Jurkat, Clone E6-1 (cell line): ENCODE measurements at regions not wholly inside any gene's neighbourhood (a gene's known extent, or its start where the extent isn't known, plus 50 kb on each side); places are given as distances from the start of the nearest gene placed in this dataset.
"Not testable (repeated sequence)": the region's sequence is repeated elsewhere in the genome, so short reads cannot be mapped to it uniquely, and the experiment has no call there.

Experiments used
- DNase-seq: peaks from one replicate; pipeline ENCODE4 v3.0.0-alpha.2; 2011; ENCODE audit warnings: low read depth, low spot score
- H3K4me3 ChIP-seq: 2 replicates; pipeline ENCODE4 v1.5.1; 2011; ENCODE audit warnings: mild to moderate bottlenecking, low read length, control low read depth, moderate library complexity

DNA sequence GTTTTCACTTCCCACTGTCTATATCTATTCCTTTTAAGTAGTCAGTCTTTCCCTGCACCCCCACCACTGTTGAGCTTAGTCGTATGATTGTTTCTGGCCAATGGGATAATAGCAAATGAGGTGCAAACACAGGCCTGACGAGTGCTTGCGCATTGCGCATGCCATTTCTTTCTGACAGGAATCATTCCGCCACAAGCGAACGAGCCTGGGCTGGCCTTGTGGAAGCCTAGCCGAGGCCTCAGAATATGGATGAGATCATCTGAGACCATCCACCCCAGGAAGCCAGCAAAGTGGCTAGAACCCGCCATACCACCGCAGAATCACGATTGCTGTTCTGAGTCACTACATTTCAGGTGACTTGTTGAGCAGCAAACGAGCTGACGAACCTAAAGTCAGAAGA is 52.2 kb upstream of the PRL start:
- no peak for DNase-seq
- H3K4me3 ChIP-seq: no peak overlapping the region

DNA sequence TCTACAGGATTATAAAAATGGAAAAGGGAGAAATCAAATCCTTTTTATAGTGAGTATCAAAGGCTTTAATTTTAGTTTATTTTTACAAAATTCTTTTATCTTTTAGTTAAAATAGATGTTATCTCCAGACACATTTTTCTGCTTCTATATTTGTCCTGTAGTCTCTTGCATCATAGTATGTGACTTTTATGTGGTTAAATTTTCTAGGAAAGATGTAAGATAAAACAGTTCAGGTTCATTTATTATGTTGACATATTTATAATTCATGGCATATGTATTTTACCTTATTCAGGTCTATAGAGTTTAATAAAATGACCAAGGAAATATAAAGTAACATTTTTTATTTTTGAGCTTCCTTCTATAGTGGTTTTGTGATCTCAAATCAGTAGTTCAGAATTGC is 52.7 kb upstream of the PRL start:
- H3K4me3 ChIP-seq: no peak overlapping the region
- no peak for DNase-seq

DNA sequence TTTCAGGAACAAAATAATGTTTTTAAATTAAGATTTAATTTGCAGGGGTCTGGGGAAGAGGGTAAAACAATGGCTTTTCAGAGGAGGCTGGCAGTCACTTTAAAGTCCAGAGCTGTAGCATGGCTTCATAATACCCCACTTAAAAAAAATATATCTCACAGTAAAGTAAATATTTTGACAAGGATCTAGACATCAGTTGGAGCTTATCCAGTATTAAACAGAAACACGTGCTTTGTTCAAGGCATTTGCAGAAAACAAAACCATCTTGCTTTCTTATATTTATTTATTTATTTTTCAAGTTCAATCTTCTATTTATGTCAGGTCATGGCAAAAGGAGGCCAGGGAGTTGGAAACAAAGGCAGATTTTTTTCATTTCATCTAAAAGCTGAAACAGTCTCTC is 53.3 kb upstream of the PRL start:
- no peak for DNase-seq

DNA sequence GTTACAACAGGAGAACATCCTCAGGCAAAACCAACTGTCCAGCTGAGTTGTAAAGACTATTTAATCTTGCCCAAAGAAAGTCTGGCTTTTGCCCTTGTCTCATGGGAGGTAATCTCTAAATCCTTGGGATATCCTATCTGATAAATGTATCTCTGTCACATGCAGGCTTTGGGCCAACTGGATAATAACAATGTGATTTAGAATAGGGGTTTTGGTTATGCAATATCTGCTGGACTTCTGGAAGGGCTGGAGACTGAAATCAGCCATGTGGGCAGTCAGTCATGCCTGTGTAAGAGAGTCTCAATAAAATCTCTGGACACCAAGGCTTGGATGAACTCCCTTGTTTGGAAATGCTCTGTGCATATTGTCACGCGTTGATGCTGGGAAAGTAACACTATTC is 56.3 kb upstream of the PRL start:
- H3K4me3 ChIP-seq: no peak overlapping the region
- DNase-seq: no peak

More for the DNA sequence above, 53.3 kb upstream of the PRL start:
- no peak overlapping the region for H3K4me3 ChIP-seq

DNA sequence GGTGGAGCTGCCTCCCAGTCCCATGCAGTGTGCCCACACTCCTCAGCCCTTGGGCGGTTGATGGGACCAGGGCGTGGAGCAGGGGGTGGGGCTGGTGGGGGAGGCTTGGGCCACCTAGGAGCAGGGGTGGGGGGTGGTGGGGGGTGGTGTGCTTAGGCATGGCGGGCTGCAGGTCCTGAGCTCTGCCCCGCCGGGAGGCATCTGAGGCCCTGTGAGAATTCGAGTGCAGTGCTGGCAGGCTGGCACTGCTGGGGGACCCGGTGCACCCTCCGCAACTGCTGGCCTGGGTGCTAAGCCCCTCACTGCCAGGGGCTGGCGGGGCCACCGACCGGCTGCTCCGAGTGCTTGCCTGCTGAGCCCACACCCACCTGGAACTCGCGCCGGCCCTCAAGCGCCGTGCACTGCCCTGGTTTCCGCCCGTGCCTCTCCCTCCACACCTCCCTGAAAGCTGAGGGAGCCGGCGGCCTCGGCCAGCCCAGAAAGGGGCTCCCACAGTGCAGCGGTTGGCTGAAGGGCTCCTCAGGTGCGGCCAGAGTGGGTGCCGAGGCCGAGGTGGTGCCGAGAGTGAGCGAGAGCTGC is 59.6 kb upstream of the PRL start:
- no peak for DNase-seq
- H3K4me3 ChIP-seq: no peak overlapping the region

DNA sequence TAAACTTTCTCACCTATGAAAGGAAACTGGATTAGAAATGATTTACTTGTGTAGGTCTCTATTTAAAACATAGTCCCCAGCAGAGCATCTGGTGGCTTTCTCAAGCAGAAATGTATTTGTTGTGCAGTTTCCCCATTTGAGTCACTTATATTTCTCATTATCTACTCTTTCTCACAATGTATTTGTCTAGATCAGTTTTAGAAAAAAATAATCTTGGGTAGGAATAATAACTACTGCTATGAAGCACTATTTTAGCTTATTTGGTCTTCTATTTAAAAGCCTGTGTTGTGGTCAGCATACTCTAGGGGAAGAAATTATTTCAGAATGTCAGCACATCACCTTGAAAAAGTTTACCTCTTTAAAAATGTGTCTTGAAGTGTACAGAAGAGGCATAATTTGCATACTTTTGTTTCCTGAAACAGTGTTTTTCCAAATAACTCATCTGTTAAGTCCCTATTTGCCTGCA is 60.9 kb upstream of the PRL start:
- no peak overlapping the region for H3K4me3 ChIP-seq
- DNase-seq: no peak

DNA sequence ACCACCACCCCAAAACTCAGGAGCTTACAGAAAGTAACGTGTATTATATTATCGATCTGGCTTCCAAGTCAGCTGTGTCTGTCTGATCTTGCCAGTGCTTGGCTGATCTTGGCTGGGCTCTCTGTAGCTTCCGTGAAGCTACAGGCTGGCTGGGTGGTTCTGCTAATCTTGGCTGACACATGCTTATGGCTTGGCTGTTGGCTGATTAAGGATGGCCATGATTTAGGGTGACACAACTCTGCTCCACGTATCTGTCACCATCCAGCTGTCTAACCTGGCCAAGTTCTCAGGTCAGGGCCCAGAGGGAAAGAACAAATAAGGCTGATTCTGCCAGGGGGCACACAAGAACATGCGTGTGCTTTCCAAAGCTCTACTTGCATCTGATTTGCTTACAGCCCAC is 64.7 kb upstream of the PRL start:
- H3K4me3 ChIP-seq: no peak overlapping the region

DNA sequence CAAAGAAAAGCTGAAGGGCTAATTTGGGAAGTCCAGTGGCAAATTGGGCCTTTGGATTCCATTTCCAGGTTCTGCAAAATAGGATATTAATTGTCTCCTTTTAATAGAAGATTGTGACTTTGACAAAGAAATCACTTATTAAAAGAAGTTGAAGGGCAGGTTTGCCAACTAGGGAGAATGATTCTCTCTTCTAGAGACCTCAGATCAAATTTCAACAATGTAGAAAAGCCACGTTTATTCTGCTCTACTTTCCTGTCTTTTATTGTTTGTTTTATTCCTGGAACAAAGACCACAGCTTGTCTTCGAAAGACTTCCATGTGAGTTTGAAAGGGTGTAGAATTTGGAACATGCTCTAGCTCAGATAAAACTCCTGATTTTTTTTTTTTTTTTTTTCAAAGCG is 65.5 kb upstream of the PRL start:
- no peak overlapping the region for H3K4me3 ChIP-seq
- no peak for DNase-seq

More for the DNA sequence above, 64.7 kb upstream of the PRL start:
- DNase-seq: no peak

DNA sequence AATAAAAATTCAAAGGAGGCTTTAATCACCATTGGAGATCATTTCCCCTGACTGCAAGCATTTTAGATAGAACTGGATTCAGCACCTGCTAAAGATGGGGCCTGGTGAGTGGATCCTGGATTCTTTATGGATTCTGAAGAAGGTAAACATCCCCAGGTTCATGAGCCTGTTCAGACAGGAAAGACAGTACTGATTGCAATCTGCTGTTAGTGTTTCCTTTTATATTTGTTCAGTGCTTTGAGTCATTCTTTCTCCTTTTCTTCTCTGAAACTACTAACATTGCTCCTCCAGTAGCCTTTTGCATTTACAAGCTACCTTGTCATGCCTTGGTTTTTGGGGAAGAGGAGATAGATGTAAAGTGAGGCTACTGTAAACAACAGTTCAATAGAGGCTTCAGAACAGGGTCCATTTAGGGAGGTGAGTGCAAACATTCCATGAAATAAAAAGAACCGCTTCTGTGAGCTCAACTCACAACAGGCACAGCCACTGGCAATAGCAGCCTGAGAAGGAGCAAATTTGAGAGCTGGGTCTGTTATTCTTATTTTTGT is 66.4 kb upstream of the PRL start:
- no peak for DNase-seq
- H3K4me3 ChIP-seq: no peak overlapping the region

DNA sequence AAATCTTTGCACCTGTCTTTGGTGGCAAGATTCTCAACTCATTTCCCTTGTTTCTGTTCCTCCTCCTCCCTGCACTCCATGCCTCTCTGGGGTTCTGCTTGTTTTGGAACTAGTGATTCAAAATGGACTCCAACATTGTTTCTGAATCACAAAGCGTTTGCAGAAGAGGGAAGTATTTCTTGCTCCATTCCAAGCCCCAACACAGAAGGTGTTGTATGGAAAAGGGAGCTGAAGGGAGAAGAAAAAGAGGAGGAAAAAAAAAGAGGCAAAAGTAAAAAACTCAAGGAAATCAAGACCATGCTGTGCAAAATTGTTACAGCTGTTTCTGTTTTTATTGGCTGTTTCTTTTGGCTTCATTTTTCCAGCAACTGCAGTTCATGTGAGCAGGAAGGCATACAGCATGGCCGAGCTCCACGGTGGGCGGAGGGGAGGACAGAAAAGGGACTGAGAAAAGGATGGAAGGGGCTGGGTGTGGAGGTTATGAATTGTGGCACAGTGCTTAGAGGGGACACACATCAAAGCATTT is 66.9 kb upstream of the PRL start:
- no peak for DNase-seq
- H3K4me3 ChIP-seq: no peak overlapping the region

DNA sequence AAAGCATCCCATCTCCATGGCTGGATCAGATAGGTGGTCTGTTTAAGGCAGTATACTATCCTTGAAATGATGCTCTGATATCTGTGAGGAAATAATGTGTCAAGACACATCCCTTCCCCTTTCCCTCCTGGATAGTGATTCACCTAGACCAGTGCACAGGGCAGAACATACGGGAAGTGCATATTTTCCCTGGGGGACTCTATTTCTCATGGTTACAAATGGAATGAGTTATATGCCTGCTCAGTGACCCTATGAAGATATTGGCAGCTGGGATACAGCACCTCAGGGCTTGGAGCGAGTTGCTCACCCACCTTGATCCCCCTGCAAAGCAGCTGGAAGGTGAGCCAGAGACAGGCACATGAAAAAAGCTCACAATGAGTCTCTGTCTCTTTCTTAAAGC is 67.5 kb upstream of the PRL start:
- no peak overlapping the region for H3K4me3 ChIP-seq
- DNase-seq: no peak

DNA sequence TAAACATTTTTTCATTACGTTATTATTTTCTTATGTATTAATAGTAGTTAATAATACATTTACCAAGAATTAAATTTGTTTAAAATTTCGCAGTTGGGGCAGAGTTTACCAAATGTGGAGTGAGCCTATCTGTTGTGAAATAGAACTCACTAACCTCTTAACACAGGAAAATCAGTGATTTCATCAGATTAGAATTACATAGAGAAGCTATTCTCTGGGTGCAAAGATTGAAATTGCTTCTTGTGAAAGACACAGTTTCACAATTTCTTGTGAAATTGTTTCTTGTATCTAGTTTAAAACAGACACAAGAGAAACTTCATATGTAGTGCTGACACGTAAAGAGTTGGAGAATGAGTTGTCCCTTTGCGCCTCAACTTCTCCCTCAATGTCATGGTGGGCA is 69.4 kb upstream of the PRL start:
- no peak for DNase-seq
- H3K4me3 ChIP-seq: no peak overlapping the region

DNA sequence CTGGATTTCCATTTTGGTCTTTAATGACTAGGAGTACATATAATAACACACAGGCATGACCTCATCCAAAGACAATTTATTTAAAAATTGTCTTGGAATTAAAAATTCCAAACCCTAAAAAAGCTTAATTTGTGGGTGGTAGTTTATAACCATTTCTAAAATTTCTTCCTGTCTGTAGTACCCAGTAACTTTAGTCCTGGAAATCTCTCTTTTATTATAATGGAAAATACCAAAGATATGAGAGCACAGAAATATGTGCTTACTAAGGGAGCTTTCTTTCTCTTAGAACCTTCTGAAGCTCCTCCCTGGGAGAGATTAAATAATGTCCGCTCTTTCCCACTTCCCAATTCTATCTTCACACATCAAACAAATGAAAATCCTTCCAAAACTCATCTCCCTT is 70.5 kb upstream of the PRL start:
- no peak overlapping the region for H3K4me3 ChIP-seq
- no peak for DNase-seq

DNA sequence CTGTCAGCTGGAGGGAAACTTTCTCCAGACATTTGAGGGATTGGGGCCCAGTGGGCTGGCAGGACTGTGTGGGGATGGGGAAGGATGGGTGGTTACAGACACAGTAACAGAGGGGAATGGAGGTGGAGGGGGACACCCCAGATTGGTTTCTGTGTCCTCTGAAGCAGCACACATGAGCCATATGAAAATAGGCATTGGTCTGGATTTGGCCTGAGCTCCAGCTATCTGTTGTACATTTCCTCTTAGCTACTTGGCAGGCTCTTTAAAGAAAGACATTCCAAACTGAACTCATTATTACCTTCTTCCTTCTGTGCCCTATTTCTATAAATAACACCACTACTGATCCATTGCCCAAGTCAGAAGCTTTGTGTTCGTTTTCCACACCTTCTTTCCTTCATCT is 72.0 kb upstream of the PRL start:
- DNase-seq: no peak

DNA sequence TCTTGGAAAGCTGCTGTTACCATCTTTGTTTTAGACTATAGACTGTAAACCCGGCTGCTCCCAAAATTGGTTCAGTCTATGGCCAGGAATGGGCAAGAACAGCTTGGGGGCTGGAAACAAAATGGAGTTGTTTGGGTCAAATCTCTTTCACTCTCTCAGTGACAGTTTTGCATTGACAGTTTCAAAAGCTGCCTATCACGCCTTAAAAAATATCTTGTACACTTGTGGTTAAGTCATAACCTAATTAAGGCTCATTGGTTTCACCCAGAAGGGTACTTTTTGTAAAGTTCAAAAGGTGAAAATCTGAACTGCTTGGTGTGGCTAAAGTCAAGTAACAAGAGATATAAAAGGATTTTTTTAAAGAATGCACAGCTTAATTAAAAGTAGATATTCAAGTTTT is 76.1 kb upstream of the PRL start:
- no peak overlapping the region for H3K4me3 ChIP-seq
- peak; percentile 44 for DNase-seq

More for the DNA sequence above, 72.0 kb upstream of the PRL start:
- H3K4me3 ChIP-seq: no peak overlapping the region

DNA sequence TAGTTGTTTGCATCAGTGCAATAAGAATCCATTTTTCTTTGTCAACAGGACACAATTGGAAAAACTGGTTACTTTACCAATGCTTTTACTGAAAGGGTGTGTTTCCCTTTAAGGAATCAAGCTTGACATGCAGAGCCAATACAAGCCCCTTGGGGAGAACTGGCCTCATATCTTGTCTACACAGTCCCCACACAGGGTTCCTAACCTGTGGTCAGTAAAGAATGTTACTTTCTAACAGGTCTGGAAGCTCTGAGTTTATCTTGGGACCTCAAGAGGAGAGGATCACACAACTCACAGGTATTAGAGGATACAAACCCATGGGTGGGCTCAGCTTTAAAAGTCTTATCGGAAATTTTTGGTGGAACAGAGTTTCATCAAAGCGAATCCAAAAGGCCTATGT is 78.1 kb upstream of the PRL start:
- H3K4me3 ChIP-seq, DNase-seq: not testable (repeated sequence)

DNA sequence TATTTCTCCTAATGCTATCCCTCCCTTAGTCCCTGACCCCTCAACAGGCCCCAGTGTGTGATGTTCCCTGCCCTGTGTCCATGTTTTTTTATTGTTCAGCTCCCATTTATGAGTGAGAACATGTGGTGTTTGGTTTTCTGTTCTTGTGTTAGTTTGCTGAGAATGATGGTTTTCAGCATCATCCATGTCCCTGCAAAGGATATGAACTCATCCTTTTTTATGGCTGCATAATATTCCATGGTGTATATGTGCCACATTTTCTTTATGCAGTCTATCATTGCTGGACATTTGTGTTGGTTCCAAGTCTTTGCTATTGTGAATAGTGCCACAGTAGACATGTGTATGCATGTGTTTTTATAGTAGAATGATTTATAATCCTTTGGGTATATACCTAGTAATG is 79.5 kb upstream of the PRL start:
- DNase-seq, H3K4me3 ChIP-seq: not testable (repeated sequence)

DNA sequence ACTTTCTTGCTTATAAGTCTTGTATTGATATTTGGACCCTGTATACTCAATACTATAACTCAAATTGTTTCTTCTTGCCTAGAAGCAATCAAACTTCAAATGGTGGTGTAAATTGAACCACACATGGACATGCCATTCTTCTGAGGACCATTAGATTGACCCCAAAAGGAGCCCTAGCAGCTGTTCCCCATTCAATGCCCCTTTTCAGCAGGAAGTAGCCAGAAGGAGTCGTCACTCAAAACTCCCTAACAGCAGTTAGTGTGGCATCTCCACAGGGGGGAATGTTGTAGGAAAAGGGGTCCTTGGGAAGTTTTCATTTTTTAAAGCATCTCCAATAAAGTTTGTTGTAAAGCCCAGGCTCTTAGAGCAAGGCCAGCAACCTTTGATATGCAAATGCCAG is 81.7 kb upstream of the PRL start:
- not testable (repeated sequence) for DNase-seq, H3K4me3 ChIP-seq

DNA sequence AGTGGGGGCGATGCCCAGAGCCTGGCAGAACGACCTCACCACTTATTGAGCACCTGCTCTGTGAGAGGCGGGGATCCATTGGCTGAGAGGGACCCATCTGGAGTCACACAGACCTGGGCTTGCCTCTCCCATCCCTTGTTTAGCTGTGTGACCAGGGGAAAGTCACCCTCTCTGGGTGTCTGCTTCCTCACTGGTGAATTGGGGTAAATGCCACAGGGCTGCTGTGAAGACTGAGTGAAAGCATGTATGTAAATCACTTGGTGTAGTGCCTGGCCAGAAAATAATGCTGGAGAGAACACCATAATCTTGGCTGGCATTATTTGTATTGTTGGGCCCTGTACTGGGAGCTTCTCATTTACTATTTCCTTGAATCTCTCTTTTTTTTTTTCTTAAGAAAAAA is 83.4 kb upstream of the PRL start:
- no peak for DNase-seq
- no peak overlapping the region for H3K4me3 ChIP-seq

DNA sequence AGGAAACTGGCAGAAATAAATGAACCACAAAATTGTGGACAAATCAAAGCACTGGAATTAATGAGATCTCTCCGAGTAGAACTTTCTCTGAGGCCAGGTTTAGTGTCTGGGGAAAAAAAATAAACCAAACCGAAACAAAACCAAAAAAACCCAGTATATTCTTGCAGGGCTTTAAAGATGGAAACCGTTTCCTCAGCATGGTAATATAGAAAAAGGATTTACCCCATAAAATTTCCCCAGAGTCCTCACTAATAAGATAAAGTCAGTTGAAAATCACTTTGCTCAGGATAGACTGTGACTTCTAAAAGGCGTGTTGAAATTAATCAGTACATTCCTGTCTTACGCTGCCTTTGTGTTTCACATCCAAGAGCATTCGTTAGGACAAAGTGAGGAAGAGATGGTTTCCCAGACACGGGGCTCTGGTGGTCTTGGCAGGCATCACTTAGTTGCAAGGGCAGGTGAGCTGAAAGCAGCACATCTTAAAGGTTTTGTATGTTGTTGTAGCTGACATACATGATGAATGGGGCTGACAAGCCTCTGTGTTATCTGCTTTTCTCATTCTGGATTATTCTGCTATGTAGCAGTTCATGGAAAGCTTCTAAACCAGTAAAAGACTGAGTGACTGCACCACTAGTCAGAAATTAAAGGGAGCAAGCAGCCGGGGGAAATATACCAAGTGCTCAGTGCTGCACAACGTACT is 85.2 kb upstream of the PRL start:
- DNase-seq: no peak
- no peak overlapping the region for H3K4me3 ChIP-seq

DNA sequence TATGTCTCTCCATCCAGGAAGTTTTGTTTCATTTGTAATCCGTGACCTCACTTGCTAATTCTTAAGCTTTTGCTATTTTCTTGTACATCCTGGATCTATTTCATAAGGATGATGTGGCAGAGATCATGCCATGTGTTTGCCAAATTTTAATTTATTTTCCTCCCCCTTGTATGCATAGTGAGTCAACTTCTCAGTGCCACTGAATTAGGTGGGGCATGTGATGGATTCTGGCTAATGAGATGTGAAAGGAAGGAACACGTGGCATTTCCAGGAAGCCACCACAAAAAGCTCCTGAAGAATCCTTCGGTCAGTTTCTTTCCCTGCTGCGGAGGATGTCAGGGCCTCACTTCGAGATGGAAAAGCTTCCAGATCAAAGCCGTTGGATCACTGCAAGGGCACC is 86.2 kb upstream of the PRL start:
- no peak for DNase-seq
- H3K4me3 ChIP-seq: no peak overlapping the region
